GM18511 (cell line): ENCODE measurements at regions not wholly inside any gene's neighbourhood (a gene's known extent, or its start where the extent isn't known, plus 50 kb on each side); places are given as distances from the start of the nearest gene placed in this dataset.
"Not testable (repeated sequence)": the region's sequence is repeated elsewhere in the genome, so short reads cannot be mapped to it uniquely, and the experiment has no call there.

Experiments used
- ATAC-seq: cut with Tn5 transposase; IDR thresholded peaks from one replicate; pipeline ENCODE4 v1.9.1; 2021; ENCODE audit warnings: mild to moderate bottlenecking, moderate library complexity; ENCODE audit not compliant: unreplicated experiment

DNA sequence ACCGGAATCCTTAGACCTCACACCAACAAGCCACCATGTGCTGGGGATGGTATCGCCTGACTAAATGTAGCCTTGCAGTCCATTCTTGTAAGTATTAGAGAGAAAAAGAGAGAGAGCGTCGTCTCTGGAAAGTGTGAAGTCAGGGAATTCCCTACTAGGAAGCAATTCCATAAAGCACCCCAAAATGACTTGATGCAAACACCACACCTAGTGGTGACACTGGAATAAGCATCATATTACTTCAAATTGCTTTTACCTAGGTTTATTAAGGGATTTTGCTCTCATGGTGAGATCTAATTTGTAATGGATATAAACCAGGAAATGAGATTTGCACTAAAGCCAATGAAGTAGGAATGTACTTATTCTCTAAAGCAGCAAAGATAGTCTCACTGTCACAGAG lies 111.4 kb upstream of the METTL9 start:
- not testable (repeated sequence) for ATAC-seq

DNA sequence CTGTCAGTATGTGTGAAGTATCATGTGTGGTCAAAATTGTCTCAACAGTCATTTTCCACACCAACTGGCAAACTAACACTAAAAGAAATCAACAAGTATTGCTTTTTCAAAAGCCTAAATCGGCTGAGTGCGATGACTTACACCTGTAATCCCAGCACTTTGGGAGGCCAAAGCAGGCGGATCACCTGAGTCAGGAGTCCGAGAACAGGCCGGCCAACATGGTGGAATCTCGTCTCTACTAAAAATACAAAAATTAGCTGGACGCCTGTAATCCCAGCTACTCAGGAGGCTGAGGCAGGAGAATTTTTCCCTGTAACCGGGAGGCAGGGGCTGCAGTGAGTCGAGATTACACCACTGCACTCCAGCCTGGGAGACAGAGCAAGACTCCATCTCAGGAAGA lies 100.3 kb upstream of the METTL9 start:
- not testable (repeated sequence) for ATAC-seq

DNA sequence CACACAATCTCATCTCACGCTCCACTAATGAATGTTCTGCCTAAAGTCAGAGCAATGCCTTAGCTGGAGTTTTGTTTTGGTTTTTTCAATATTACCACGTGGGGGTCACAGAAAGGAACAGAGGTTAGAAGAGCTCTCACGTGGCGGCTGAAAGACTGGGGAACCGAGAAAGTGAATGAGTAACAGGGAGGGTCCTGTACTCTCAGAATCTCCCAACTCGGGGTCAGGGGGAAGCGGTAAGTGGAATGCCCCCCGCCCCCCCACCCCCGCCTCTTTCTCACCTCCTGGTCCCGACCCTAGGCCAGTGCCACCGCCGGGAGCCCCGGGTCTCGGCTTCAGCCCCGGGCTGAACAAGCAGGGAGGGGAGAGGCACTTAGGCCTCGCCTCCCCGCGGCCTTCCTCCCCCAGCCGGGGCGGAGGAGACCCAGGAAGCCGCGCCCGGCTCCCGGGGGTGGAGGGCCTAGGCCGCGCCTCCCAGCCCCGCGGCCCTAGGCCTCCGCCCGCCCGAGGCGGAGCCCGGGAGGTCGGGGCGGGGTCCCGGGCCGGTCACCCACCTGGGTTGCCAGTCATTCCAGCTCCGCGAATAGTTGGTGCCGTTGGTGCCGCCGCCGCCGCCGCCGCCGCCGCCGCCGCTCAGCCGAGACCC lies 98.0 kb upstream of the METTL9 start:
- ATAC-seq, result peak; percentile 60

DNA sequence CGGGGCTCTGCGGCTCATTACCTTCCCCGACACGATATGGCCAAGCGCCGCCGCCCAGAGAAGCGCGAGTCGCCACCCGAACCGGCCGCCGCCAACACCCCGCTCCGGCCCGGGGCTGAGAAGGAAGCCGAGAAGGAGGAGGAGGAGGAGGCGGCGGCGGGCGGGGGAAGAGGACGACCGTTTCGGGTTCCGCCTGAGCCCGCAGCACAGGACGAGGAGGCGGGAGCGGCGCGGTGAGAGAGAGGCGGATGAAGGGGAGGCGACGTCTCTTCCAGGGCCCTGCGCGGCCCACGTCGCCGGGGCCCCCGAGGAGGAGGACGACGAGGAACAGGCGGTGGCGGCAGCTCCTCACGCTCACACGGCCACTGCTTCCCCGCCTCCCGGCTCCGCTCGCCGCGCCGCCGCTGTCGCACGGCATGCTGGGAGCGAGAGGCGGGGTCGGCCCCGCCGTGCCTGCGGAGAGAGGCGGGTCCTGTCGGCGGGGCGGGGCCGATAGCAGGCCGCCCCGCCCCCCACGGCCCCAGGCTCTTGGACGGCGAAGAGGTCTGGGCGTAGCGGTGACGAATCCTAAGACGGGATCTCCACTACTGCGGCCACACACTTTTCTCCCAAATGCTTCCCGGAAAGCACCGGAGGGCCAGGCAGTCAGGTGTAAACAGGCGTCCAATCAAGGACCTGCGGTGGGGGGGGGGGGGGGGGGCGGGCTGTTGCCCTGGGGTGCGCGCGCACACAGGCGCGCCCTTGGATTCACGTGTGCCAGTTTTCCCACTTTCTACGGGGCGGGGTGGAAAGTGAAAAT lies 97.3 kb upstream of the METTL9 start:
- peak; percentile 65 for ATAC-seq

DNA sequence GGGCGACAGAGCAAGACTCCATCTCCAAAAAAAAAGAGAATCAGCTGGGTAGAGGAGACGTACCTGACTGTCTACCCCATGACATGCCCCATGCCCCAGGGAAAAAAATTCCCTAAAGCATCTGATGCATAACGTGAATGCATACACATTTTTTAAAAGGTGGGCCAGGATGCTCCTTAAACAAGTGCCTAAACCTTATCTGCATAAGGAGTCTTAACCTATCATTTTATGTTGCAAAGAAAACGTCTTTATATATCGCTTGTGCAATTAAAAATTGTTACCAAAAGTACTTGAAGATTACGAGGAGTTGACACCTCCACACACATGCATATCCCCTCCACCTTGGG lies 95.8 kb upstream of the METTL9 start:
- not testable (repeated sequence) for ATAC-seq

DNA sequence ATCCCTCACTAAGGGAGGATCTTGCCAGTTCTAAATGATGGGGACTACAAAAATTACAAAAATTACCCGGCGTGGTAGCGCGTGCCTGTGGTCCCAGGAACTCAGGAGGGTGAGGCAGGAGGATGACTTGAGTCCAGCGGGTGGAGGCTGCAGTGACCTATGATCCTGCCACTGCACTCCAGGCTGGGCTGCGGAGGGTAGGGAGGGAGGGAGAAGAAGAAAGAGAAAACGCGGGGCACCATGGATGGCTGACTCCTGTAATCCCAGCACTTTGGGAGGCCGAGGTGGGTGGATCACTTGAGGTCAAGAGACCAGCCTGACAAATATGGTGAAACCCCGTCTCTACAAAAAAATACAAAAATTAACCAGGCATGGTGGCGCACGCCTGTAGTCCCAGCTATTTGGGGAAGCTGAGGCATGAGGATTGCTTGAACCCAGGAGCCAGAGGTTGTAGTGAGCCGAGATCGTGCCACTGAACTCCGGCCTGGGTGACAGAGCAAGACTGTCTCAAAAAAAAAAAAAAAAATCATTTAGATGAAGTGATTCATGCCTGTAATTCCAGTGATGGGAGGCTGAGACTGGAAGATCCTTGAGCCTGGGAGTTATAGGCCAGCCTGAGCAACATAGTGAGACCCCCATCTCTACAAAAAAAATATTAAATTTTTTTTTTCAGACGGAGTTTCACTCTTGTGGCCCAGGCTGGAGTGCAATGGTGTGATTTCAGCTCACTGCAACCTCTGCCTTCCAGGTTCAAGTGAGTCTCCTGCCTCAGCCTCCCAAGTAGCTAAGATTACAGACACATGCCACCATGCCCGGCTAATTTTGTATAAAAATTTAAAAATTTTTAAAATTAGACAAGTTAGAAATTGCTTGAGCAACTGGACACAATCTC lies 95.2 kb upstream of the METTL9 start:
- ATAC-seq, result not testable (repeated sequence)

DNA sequence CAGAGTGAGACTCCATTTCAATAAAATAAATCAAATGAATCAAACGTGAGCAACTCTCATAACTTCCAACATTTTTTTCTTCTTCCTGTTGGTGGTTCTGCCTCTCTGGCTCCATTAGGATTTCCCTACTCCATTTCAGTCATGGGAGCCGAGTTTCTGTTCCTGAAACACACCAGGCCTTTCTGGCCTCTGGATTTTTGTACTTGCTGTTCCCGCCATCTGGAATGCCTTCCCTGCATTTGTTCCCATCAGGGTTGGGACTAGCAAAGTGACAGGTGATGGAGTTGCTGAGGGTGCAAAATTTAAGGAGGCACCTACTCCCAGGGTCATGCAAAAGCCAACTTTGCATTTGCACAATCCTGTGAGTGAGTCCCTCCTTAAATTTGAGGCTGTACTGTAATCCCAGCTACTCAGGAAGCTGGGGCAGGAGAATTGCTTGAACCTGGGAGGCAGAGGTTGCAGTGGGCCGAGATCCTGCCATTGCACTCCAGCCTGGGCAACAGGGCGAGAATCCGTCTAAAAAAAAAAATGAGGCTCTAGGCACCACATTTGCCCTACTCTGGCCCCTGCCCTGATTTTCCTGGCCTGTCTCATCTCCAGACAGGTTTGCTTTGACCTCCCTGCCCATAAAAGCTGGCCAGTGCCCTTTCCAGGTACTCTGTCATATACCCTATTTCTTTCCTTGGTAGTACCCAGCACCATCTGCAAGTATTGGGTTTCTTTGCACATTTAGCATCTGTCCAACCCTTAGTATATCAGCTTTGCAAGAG lies 93.4 kb upstream of the METTL9 start:
- not testable (repeated sequence) for ATAC-seq

DNA sequence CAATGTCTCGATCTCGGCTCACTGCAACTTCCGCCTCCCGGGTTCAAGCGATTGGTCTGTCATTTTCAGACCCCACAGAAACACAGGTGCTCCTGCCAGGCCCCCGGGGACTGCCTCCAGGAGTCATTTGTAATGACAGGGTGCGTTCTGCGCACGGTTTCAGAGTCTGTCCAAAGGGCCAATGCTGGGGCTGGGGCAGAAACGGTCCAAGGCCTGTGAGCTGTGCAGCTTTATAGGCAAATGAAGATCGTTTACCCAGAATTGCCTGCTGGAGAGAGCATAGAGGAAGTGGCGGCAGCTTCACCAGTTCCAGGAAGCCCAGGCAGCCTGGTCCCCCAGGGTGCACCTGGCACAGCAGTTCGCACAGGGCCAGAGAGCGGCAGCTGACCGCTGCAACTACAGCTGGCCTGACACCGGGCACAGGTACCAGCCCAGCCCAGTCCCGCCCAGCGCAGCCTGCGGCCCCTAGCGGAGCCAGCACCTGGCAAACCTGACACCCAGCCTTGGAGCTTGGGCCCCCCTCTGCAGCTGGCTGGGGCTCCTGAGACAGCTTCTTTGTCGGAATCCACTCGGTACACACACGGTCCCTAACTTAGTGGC lies 92.4 kb upstream of the METTL9 start:
- ATAC-seq, result peak; percentile 68

DNA sequence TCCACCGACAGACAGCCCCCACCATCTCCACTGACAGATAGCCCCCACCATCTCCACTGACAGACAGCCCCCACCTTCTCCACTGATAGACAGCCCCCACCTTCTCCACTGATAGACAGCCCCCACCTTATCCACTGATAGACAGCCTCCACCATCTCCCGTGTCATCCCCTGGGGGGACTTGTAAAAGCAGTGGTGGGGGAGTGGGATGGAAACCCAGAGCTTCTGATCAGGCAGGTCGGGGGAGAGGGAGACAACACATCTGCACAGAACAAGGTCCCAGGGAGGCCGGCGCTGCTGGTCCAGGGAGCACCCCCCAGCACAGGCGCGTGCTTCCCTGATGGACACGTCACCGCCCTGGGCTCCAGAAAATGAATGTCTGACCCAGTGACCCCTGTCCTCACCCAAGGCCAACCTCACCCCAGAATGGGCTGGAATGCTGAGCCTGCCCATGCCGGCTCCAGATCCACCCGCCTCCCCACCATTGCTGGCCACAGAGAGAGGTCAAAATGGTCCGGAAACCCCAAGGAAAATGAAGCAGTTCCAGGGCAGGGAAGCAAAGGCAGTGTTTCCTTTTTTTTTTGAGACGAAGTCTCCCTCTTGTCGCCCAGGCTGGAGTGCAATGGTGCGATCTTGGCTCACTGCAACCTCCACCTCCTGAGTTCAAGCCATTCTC lies 91.6 kb upstream of the METTL9 start:
- ATAC-seq, result not testable (repeated sequence)

DNA sequence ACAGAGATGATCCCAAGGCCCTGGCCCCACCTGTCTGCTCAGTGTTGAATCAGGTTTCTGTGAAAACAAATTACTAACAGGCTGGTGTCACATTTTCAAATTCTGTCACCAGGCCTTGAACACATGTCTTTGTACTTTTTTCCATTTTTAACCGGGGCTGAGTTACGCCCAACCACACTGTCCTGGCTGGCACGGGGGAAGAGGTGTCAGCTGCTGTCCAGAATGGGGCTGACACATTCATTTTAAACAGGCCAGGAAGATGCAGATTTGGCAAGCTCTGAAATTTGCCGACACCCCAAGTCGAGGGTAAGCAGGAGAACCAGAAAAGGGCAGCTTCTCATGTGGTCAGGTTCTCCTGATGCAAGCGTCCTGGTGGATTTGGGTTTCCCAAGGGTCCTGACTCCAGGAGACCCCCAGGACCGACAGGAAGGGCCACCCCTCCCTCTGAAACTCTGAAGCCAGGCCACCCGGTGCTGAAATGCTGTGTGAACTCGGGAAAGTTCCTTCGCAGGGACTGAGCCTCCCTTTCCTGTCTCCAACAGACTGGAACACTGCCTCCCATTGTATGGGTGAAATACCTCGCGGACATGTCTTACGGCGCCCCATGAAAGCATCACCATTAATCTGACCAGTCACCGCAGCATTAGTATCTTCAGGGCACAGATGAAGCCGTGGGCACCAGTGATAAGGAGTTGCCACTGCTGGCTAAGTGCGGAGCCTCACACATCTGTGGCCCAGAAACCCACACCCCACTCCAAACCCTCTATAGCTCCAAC lies 90.5 kb upstream of the METTL9 start:
- not testable (repeated sequence) for ATAC-seq

DNA sequence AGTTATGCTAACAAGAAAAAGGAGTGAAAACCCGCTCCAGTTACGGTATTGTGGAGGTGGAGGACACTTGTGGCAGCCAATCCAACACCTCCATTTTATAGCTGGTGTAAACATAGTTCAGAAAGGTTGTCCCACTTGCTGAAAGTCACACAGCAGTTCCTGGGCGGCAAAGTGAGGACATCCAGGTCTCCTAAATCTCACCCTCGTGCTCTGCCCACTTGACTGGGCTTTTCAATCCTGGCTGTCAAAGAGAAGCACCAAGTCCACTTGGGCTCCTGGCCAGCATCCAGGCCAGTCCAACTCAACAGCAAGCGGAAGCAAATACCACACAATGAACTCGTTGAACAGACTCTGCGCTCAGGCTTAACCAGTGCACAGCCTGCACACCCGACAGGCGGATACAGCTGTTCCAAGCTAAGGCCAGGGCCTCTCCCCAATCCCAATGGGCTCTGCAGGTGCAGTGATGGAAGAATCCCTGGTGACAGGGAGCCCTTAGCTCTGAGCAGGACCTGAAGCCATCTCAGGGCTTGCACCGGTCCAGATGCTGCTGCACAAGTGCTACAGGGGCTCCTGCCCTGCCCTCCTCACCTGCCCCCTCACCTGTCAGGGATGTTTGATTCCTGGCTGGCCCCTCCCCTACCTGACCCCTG lies 89.8 kb upstream of the METTL9 start:
- not testable (repeated sequence) for ATAC-seq

DNA sequence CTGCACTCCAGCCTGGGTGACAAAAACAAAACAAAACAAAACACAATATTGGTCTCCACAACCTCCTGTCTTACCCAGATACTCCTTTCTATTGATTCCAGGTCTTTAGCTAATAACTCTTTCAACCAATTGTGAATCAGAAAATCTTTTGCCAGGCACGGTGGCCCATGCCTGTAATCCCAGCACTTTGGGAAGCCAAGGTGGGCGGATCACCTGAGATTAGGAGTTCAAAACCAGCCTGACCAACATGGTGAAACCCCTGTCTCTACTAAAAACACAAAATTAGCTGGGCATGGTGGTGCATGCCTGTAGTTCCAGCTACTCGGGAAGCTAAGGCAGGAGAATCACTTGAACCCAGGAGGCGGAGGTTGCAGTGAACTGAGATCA lies 88.5 kb upstream of the METTL9 start:
- ATAC-seq, result not testable (repeated sequence)

DNA sequence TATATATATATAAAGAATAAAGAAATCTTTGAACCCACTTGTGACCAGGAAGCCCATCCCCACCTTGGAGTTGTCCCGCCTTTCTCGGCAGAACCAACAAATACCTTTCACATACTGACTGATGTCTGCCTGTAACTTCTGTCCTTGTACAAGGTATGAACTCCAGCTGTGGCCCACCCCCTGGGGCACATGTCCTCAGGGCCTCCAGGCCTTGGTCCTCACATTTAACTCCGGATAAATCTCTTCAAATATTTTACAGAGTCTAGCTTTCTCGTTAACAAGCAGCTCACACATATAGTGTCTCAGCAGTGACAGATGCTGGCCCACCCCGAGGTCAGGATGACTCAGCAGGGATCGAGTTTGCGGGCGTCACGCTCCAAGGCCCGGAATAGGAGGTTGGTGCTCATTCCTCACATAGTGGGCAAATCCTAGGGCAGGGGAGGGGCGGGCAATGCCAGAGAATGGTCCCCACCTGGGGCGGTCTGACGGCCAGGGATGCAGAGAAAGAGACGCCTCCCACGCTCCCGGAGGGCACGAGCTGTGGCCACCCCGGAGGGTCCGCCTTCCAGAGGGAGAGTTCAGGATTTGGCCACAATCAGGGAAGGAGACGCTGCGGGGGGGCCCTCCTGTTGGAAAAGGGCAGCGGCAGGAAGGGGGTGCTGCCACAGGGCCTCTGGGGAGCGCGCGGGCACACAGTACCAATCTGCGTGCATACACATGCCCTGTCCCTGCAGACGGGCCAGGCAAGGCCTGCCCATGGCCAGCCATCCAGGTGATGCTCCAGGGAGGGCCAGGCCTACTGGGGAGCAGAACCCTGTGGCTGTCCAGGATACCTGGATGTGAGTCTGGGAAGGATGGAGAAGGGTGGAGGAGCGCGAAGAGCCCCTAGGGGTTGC lies 87.8 kb upstream of the METTL9 start:
- ATAC-seq, result not testable (repeated sequence)

DNA sequence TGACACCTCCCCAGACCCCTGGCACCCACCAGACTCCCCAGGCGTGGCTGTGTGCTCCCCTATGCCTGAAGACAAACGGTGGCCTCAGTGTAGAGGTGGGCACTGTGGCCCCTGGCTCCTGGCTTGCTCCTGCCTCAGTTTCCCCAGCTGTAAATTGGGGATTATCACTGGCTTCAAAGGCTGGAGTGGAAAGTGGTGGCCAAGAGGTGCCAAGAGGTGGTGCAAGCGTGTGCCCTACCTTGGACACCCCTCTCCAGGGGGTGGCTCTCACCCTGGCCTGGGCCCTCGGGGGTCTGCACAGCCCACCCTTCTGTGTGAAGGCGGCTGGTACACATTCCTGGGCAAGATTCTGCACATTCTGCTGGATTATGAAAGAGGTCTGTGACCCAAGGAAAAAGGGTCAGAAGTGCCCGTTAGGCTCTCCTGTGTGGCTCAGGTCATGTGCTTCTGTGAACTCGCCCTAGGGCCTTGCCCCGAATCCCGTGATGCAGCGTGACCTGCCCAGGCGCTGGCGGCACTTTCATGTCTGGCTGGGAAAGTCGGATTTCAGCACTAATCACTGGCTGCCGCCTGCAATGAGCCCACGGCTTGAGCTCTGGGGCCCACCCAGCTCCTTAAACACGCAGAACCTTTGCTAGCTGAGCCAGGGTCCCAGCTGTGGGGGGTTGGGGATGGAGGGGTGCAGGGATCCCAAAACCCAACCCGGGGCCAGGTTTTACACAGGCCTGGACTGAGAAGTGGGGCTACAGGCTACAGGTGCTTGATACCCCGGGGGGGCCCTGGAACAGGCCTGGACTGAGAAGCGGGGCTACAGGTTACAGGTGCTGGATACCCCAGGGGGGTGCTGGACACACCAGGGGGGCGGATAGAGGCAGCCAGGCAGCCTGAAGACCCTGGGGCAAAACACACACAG lies 86.8 kb upstream of the METTL9 start:
- ATAC-seq, result not testable (repeated sequence)

DNA sequence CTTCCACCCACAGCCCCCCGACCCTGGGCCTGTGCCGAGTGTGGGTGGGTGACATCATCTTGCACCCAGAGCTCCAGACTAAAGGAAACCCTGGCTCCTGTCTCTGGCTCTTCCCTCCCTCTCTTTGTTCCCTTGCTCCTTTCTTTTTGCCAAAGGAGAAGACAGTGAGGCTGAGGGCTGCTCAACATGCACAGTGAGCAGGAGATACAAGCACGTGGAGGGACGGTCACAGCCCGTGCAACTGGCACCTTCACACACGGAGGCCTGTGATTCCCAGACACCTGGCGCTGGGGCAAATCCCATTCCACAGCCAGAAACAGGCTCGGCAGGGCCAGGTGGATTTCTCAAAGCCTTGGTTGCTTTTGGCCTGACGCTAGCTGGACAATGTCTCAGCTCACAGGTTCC lies 86.0 kb upstream of the METTL9 start:
- not testable (repeated sequence) for ATAC-seq

DNA sequence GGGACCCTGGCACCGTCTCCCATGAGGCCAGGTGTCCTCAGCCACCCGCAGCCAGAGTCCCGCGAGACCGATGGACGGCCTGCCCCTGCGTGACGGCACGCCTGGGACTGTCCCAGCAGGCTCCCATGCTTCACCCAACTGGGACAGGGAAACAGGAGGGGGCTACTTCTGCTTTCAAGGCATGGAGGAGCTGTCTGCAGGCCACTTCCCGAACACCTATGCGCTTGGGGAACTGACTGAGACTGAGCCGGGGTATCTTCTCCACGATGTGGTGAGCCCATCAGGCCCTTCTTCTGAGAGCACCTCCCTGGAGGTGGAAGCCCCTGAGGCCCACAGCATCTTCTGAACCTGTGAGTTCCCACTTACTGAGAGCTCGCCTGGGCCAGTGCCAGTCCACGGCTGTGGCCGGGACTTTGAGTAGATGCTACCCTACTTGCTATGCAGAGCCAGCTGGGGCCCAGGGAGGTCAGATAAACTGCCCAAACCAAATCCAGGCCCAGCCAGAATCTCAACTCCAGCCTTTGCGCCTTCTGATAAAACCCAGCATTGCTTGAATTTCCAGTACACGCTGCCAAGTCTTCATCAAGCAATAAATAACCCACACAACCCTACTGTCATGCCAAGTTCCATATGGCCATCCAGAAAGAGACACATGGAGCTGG lies 85.4 kb upstream of the METTL9 start:
- not testable (repeated sequence) for ATAC-seq
